ENCODE measurements at regions not wholly inside any gene's neighbourhood (a gene's known extent, or its start where the extent isn't known, plus 50 kb on each side); places are given as distances from the start of the nearest gene placed in this dataset.
"Not testable (repeated sequence)": the region's sequence is repeated elsewhere in the genome, so short reads cannot be mapped to it uniquely, and the experiment has no call there.

GRCh38 chr3:162643245-162643644, 1146.6 kb downstream of the OTOL1 start:
- no peak for DNase-seq (ENCODE audit: low spot score)

GRCh38 chr3:162647321-162647720, 1150.7 kb downstream of the OTOL1 start:
- no peak for DNase-seq (ENCODE audit: low spot score)

GRCh38 chr3:162658003-162658402, 1161.4 kb downstream of the OTOL1 start:
- DNase-seq (ENCODE audit: low spot score), result no peak

GRCh38 chr3:162665684-162666391, 1169.2 kb downstream of the OTOL1 start:
- no peak for DNase-seq (ENCODE audit: low spot score)

GRCh38 chr3:162666835-162667234, 1170.2 kb downstream of the OTOL1 start:
- no peak for DNase-seq (ENCODE audit: low spot score)

- DNase-seq (ENCODE audit: low spot score), result no peak
These were observed 1173.6 kb downstream of the OTOL1 start for GRCh38 chr3:162670181-162670580.

- no peak for DNase-seq (ENCODE audit: low spot score)
These were observed 1180.9 kb downstream of the OTOL1 start for GRCh38 chr3:162677475-162677874.

- DNase-seq (ENCODE audit: low spot score), result no peak
These were observed 1182.3 kb downstream of the OTOL1 start for GRCh38 chr3:162678941-162679340.

- no peak for DNase-seq (ENCODE audit: low spot score)
These were observed 1187.7 kb downstream of the OTOL1 start for GRCh38 chr3:162684260-162684659.

GRCh38 chr3:162699291-162699690, 1202.7 kb downstream of the OTOL1 start:
- no peak for DNase-seq (ENCODE audit: low spot score)

GRCh38 chr3:162701211-162701610, 1204.6 kb downstream of the OTOL1 start:
- no peak for DNase-seq (ENCODE audit: low spot score)

- no peak for DNase-seq (ENCODE audit: low spot score)
These were observed 1206.3 kb downstream of the OTOL1 start for GRCh38 chr3:162702768-162703385.

- DNase-seq (ENCODE audit: low spot score), result no peak
These were observed 1207.6 kb downstream of the OTOL1 start for GRCh38 chr3:162704238-162704637.

GRCh38 chr3:162704799-162705385, 1208.3 kb downstream of the OTOL1 start:
- DNase-seq (ENCODE audit: low spot score), result no peak

- not testable (repeated sequence) for DNase-seq (ENCODE audit: low spot score)
These were observed 1211.8 kb downstream of the OTOL1 start for GRCh38 chr3:162708394-162708793.

- DNase-seq (ENCODE audit: low spot score), result not testable (repeated sequence)
These were observed 1212.5 kb downstream of the OTOL1 start for GRCh38 chr3:162708942-162709706.

GRCh38 chr3:162710332-162711112, 1213.9 kb downstream of the OTOL1 start:
- DNase-seq (ENCODE audit: low spot score), result no peak

GRCh38 chr3:162717074-162717473, 1220.5 kb downstream of the OTOL1 start:
- not testable (repeated sequence) for DNase-seq (ENCODE audit: low spot score)

GRCh38 chr3:162718697-162719096, 1222.1 kb downstream of the OTOL1 start:
- no peak for DNase-seq (ENCODE audit: low spot score)

GRCh38 chr3:162719684-162720341, 1223.2 kb downstream of the OTOL1 start:
- DNase-seq (ENCODE audit: low spot score), result no peak

- no peak for DNase-seq (ENCODE audit: low spot score)
These were observed 1225.1 kb downstream of the OTOL1 start for GRCh38 chr3:162721736-162722135.

All from activated CD4-positive, alpha-beta T cell treated with anti-CD3 and anti-CD28 coated beads, Interleukin-2, Interleukin-4, amounts not matched to agents 100 ng/mL and 50 ng/mL, durations not matched to agents 16 hours and 8 hours (primary cell).